ENCODE measurements at regions not wholly inside any gene's neighbourhood (a gene's known extent, or its start where the extent isn't known, plus 50 kb on each side); places are given as distances from the start of the nearest gene placed in this dataset.

DNA sequence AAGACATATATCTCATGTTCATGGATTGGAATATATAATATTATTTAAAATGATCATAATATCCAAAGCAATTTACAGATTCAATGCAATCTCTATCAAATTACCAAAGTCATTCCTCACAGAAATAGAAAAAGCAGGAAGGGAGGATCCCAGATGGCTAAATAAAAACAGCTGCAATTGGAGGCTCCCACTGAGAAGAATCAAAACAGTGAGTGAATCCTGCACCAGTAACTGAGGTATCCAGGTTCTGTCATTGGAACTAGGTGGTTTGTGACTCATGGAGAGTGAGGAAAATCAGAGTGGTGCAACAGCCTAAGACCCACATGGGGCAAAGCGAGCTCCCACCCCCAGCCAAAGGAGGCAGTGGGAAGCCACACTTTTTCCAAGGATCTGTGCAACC, 128.4 kb downstream of the MTERF1 start:
- TF ChIP-seq POLR2A (IDR thresholded peaks at IDR 0.05; ENCODE audit: low read length) (no peak), GATA1 (IDR thresholded peaks at IDR 0.05; ENCODE audit: low read depth, low read length) (no peak)
